Cardiac fibroblast (primary cell): ENCODE measurements at regions not wholly inside any gene's neighbourhood (a gene's known extent, or its start where the extent isn't known, plus 50 kb on each side); places are given as distances from the start of the nearest gene placed in this dataset.
A peak's percentile ranks its signal among the peaks of the same experiment; 100 is the strongest.

ENCODE experiments used
- DNase-seq, 2 donors: peaks; one replicate each; pipeline versions ENCODE4 v3.0.0 to v3.0.0-alpha.2; 2010; ENCODE audit warnings: low read depth in 2 of 2
- H3K4me3 ChIP-seq, 2 donors: replicated peaks in 1 of 2; 1 replicate in 1 of 2; 2 replicates in 1 of 2; pipeline ENCODE4 v1.5.1; 2011; ENCODE audit warnings: low read depth in 2 of 2, low read length in 2 of 2, mild to moderate bottlenecking in 2 of 2, moderate library complexity in 1 of 2
- TF ChIP-seq, protein P1 (sequence below): IDR thresholded peaks from one replicate; pipeline ENCODE4 v1.5.1; 2011; ENCODE audit warnings: low read depth, mild to moderate bottlenecking, low read length, inconsistent platforms

DNA sequence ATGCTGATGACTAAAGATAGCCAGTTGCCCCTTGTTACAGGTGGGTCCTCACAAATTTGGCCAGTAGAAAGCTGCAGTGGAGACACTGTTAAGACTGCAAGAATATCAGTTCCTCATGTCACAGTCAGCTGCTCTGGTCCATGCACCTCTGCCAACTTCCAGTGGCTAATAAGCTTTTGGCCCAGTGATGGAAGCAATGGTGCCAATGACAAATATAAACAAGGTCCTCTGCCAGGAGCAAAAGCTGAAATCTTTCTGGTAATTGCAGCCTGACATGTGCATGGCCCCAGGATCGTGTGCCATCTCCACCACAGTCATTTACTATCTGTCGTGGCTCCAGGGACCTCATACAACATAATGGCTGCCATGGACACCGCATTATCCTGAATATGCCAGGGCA is 85.4 kb upstream of the TMEM260 start:
- TF ChIP-seq, protein P1, sequence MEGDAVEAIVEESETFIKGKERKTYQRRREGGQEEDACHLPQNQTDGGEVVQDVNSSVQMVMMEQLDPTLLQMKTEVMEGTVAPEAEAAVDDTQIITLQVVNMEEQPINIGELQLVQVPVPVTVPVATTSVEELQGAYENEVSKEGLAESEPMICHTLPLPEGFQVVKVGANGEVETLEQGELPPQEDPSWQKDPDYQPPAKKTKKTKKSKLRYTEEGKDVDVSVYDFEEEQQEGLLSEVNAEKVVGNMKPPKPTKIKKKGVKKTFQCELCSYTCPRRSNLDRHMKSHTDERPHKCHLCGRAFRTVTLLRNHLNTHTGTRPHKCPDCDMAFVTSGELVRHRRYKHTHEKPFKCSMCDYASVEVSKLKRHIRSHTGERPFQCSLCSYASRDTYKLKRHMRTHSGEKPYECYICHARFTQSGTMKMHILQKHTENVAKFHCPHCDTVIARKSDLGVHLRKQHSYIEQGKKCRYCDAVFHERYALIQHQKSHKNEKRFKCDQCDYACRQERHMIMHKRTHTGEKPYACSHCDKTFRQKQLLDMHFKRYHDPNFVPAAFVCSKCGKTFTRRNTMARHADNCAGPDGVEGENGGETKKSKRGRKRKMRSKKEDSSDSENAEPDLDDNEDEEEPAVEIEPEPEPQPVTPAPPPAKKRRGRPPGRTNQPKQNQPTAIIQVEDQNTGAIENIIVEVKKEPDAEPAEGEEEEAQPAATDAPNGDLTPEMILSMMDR, result no peak
- no peak for DNase-seq
- H3K4me3 ChIP-seq, result no peak overlapping the region

DNA sequence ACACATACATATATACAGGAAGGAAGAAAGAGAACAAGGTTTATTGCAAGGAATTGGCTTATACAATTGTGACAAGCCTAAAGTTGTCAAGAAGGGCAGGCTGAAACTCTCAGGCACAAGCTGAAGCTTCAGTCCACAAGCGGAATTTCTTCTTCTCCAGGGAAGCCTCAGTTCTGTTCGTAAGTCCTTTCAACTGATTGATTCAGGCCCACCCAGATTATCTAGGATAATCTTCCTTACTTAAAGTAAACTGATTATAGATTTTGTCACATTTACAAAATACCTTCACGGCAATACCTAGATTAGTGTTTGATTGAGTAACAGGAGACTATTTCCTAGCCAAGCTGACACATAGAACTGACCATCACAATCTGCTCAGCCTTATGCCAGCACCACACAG is 81.5 kb upstream of the TMEM260 start:
- H3K4me3 ChIP-seq, result no peak overlapping the region
- no peak for DNase-seq
- TF ChIP-seq, protein P1, result no peak

DNA sequence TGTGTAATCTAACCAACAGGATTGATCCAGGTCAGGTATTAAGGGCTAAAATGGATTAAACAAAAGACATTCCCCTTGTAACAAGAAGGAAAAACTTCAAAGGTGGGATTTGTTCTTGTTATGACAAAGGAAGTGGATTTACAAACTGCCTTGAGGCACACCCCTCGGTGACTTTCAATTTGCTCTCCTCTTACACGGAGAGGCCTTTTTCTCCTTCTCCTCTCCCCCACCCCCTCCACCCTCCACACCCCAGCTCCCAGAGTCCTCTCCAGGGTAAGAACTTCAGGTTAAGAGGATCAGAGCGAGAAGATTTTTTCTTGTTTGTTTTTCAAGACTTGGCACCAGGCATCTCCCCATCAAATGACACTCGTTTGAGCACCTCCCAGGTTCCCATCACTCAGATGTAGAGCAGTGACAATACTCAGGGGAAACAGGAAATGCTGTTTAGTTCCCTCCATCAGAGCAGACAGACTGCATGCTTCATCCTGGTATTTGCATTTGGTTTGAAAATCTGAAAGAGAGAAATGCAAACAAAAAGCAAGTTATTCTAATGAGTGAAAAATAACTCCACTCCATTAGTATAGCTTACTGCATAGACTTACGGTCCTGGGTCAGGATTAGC is 77.6 kb upstream of the TMEM260 start:
- DNase-seq, result no peak
- TF ChIP-seq, protein P1, result no peak
- H3K4me3 ChIP-seq, result no peak overlapping the region

DNA sequence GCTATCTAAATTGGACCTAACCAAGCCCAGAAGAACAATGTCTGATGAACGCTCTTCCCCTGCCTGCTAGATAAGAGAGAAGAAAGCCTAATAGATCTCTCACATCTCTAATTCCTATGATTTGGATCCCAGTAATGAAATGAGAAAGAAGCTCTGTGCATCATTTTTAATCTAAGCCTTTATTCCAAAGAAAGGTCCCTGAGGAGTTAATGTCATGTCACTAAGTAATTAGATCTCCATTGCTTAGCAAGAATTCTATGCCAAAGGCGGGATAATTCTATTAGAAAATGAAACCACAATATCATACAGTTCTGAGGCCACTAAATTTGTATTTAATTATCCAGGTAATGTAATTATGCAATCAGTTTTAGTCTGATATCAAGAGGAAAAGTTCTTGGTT is 74.2 kb upstream of the TMEM260 start:
- DNase-seq, result no peak
- TF ChIP-seq, protein P1, result no peak
- no peak overlapping the region for H3K4me3 ChIP-seq

DNA sequence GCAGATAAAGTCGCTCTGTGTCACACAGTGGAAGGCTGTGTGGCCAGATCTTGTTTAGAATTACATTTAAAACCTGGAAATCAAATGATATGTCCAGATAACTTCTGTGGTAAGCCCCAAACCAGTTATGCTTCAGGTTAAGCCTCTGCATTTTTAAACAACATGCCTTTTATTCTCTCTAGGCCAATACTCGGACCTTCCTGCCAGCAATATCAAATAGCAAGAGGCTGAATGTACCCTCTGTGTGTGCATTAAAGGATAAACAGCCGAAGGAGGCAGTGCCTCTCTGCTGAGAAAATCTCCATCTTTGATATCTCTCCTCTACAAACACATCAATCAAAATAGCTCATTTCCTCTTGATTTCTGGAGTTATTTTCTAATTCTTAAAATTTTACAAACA is 67.1 kb upstream of the TMEM260 start:
- no peak for DNase-seq
- no peak overlapping the region for H3K4me3 ChIP-seq
- TF ChIP-seq, protein P1, result no peak

DNA sequence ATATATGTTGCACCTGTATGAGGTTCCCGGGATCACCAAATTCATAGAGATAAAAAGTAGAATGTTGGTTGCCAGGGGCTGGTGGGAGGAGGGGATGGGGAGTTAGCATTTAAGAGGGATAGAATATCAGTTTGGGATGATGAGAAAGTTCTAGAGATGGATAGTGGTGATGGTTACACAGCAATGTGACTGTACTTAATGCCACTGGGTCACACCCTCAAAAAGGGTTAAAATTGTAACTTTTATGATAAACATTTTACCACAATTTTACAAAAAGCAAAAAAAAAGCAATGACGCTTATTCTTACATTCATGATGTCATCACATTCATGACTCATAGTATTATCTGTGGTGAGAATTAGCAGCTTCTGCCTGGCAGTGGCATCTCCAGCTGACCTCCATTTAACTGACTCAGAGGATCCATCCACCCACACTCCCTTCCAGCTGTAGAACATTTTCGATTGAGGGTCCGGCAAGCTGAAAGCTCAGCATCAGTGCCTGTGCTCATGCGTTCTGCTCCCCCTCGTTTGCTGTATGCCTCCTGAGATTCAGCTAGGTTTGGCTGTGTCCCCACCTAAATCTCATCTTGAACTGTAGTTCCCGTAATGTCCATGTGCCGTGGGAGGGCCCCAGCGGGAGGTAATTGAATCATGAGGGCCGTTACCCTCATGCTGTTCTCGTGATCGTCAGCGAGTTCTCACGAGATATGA is 64.8 kb upstream of the TMEM260 start:
- peak; percentile 44 to 55 for DNase-seq

More for the DNA sequence above, 64.8 kb upstream of the TMEM260 start:
- no peak overlapping the region for H3K4me3 ChIP-seq
- TF ChIP-seq, protein P1, result no peak
